BLaER1 (cell line): ENCODE measurements at regions not wholly inside any gene's neighbourhood (a gene's known extent, or its start where the extent isn't known, plus 50 kb on each side); places are given as distances from the start of the nearest gene placed in this dataset.

Experiments used
- H3K27ac ChIP-seq: shearing (Covaris generic); formaldehyde crosslinking; 2 replicates; pipeline ENCODE4 v1.8.1; 2022
- H3K27me3 ChIP-seq: shearing (Covaris generic); formaldehyde crosslinking; 2 replicates; pipeline ENCODE4 v1.8.1; 2022
- H3K36me3 ChIP-seq: shearing (Covaris generic); formaldehyde crosslinking; 2 replicates; pipeline ENCODE4 v1.8.1; 2022
- H3K4me1 ChIP-seq: shearing (Covaris generic); formaldehyde crosslinking; 2 replicates; pipeline ENCODE4 v1.8.1; 2022
- H3K4me2 ChIP-seq: shearing (Covaris generic); formaldehyde crosslinking; 2 replicates; pipeline ENCODE4 v1.8.1; 2022
- H3K4me3 ChIP-seq: shearing (Covaris generic); formaldehyde crosslinking; 2 replicates; pipeline ENCODE4 v1.8.1; 2022
- H3K9ac ChIP-seq: shearing (Covaris generic); formaldehyde crosslinking; 2 replicates; pipeline ENCODE4 v1.8.1; 2022
- H3K9me3 ChIP-seq: shearing (Covaris generic); formaldehyde crosslinking; 2 replicates; pipeline ENCODE4 v1.8.1; 2022
- H4K20me1 ChIP-seq: shearing (Covaris generic); formaldehyde crosslinking; 2 replicates; pipeline ENCODE4 v1.8.1; 2022
- Cebpa-rat ChIP-seq: shearing (Covaris generic); IDR thresholded peaks from 2 replicates; pipeline ENCODE4 v1.8.1; 2022

DNA sequence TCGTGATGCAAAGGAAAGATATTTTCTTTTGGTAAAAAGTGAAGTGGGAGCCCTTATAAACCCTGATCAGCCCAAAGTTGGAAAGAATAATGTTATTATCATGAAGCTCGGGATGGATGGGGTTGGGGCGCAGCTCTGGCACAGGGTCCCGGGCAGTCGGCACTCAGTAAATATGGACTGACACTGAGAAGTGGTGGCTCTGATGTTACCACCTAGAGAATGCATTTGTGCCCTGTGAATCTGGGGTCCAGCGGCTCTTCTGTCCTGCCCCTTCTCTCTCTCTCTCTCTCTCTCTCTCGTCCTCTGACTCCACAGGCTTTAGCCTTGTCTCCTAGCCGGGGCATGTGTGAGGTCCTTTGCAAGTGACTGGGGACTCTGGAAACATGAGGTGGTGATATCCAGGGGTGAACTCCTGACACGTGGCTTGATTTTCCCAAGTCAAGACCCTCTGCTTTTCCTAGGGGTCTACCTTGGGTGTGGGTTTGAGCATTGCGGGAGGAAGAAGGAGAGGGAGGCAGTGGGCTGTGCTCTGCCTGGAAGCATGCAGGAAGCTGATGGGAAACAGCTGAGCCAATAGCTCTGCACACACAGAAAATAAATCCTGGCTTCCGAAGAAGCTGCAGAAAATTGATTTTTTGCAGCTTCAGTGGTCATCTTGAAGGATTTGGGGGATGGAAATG is 162.7 kb downstream of the MACROH2A1 start:
- H3K4me2 ChIP-seq: peak overlapping the region; percentile 44
- H3K27me3 ChIP-seq: no peaks in the 10 kb centered on the region
- no peaks in the 10 kb centered on the region for H3K9me3 ChIP-seq
- no peak for TF ChIP-seq Cebpa-rat
- no peaks in the 10 kb centered on the region for H3K36me3 ChIP-seq
- no peaks in the 10 kb centered on the region for H4K20me1 ChIP-seq
- H3K4me3 ChIP-seq: no peak overlapping the region
- H3K9ac ChIP-seq: no peak overlapping the region
- peaks cover 55% of the 10 kb centered on the region for H3K4me1 ChIP-seq
- no peak overlapping the region for H3K27ac ChIP-seq

DNA sequence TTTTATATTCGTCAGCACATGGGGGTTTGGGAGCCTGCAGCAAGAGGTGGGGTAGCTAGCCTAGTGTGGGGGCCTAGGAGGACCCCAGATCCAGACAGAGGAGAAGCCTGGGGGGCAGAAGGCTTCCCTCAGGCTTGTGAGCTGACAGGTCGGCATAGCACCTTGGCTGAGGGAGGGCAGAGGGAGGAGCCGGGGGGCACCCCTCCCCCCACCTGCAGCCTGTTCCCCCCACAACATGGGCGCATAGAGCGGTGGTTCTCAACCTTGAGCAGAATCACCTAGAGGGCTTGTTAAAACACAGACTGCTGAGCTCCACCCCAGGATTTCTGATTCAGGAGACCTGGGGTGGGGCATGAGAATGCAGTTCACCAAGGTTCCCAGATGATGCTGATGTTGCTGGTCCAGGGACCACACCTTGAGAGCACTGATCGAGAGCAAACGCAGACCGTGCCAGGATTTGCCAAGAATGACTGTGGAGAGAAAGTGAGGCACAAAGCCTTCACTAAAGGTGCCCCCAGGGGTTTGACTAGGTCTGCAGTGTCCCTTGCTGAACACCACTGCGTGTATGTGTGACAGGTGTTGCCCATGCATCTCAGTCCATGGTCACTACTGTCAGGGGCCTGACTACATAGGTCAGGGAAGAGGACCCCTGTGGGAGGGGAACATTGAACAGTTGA is 163.3 kb downstream of the MACROH2A1 start:
- H3K4me2 ChIP-seq: peak overlapping the region; percentile 41
- H3K9ac ChIP-seq: no peak overlapping the region

DNA sequence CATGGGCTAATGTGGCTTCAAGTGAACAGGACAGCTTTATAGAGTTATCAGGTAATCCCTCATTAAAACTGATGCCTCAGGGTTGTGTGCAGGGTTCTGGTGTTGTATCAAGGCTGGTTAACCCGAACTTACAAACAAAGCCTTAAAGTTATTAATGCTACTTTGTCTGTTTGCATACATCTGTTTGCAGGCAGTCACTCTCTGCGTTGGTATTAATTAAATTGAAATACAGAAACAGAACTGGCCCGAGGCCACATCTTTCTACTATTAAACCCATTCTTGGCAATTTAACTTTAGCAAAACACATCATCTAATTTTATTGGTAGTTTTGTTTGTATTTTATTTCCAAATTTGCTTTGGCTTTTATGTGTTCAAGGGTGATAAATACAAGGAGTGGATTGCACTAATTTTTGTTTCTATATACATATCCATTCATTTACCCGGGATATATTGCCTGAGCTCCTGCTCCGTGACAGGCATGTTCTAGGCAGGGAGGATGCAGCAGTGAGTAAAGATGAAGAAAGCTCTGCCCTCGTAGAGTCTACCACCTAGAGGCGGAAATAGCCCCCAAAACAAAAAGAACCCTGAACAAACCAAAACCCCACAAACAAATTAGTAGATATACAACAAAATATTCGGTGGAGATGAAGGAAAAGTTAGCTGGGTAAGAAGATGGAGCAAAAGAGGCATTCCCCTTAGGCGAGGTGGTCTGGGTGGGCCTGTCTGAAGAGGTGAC is 164.2 kb downstream of the MACROH2A1 start:
- Histone ChIP-seq H3K9ac (no peak overlapping the region), H3K27me3 (no peaks in the 10 kb centered on the region), H3K27ac (peak overlapping the region; percentile 50; the same call in 1 of the 2 replicates), H3K4me3 (no peak overlapping the region), H4K20me1 (no peaks in the 10 kb centered on the region), H3K4me2 (peak overlapping the region; percentile 41), H3K9me3 (no peaks in the 10 kb centered on the region), H3K36me3 (no peaks in the 10 kb centered on the region), H3K4me1 (peaks cover 66% of the 10 kb centered on the region)
- no peak for TF ChIP-seq Cebpa-rat

More for the DNA sequence above, 163.3 kb downstream of the MACROH2A1 start:
- Histone ChIP-seq H3K4me1 (peaks cover 62% of the 10 kb centered on the region), H3K27ac (peak overlapping the region; percentile 50; the same call in 1 of the 2 replicates), H3K27me3 (no peaks in the 10 kb centered on the region), H3K36me3 (no peaks in the 10 kb centered on the region), H3K9me3 (no peaks in the 10 kb centered on the region), H3K4me3 (no peak overlapping the region), H4K20me1 (no peaks in the 10 kb centered on the region)
- TF ChIP-seq Cebpa-rat: no peak

DNA sequence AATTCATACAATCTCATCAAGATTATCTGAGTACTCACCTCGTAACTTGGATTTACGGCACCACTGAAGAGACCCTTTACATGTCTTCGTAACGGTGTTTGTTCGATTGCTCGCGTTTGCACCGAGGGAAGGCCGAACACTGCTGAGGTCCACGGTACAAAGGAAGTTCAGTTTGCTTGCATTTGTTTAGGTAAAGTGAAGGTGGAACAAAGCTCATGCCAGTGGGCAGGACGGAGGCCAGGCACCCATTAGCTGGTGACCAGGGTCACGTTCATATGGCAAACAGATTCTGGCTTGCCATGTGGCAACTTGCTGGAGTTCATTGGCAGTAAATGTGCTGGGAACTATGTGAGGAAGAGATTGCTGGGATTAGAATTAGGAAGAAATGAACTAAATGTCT is 164.8 kb downstream of the MACROH2A1 start:
- H3K27ac ChIP-seq: no peak overlapping the region
- H3K4me2 ChIP-seq: no peak overlapping the region
- no peak overlapping the region for H3K9ac ChIP-seq
- H3K27me3 ChIP-seq: no peaks in the 10 kb centered on the region
- H4K20me1 ChIP-seq: no peaks in the 10 kb centered on the region
- H3K9me3 ChIP-seq: peaks cover 4% of the 10 kb centered on the region; the same call in 1 of the 2 replicates
- no peak overlapping the region for H3K4me3 ChIP-seq
- peaks cover 66% of the 10 kb centered on the region for H3K4me1 ChIP-seq
- TF ChIP-seq Cebpa-rat: no peak
- H3K36me3 ChIP-seq: no peaks in the 10 kb centered on the region

DNA sequence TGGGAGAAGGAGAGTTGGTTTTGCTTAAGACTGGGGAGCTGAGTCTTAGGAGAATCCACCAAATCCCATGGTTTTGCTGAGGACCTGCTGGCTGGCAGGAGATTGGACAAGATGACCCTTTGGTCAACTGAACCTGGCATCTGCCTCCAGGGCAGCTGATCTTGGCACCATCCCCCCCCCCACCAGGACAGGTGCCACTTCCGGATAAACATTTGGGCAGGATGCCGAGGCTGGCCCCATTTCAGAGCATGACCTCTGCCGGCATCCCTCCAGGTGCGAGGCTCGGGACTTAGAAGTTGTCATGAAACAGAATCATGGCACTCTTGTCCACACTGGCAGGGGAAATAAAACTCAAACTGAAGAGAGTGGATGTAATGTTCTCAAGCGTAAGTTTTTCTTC is 165.6 kb downstream of the MACROH2A1 start:
- peaks cover 7% of the 10 kb centered on the region; the same call in 1 of the 2 replicates for H3K9me3 ChIP-seq
- H3K27ac ChIP-seq: peak overlapping the region; percentile 55; the same call in 1 of the 2 replicates
- no peak overlapping the region for H3K4me3 ChIP-seq
- H3K27me3 ChIP-seq: no peaks in the 10 kb centered on the region
- no peaks in the 10 kb centered on the region for H4K20me1 ChIP-seq
- peaks cover 68% of the 10 kb centered on the region for H3K4me1 ChIP-seq
- H3K4me2 ChIP-seq: peak overlapping the region; percentile 37; the same call in 1 of the 2 replicates
- H3K36me3 ChIP-seq: no peaks in the 10 kb centered on the region
- no peak for TF ChIP-seq Cebpa-rat
- no peak overlapping the region for H3K9ac ChIP-seq

DNA sequence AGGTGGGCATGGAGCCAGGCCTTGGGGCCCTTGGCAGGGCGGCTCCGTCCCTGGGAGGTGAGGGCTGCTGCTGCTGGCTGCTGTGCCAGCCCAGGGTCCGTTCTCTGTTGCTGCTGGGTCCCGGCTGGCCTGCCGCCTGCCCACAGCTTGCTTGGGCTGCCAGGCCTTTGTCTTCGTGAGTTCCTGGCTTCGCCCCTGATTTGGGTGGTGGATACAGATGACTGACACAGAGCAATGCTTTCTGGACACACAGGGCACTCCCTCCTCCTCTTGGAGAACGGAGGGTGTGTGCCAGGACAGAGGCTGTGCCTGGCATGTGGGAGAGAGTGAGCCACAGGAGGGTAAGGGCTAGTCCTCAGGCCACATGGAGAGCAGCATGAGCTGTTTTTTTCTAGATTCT is 166.1 kb downstream of the MACROH2A1 start:
- Histone ChIP-seq H3K9me3 (peaks cover 7% of the 10 kb centered on the region; the same call in 1 of the 2 replicates), H3K4me1 (peaks cover 73% of the 10 kb centered on the region), H4K20me1 (no peaks in the 10 kb centered on the region), H3K36me3 (no peaks in the 10 kb centered on the region), H3K27ac (peak overlapping the region; percentile 55; the same call in 1 of the 2 replicates), H3K27me3 (no peaks in the 10 kb centered on the region), H3K4me3 (no peak overlapping the region), H3K4me2 (peak overlapping the region; percentile 37; the same call in 1 of the 2 replicates), H3K9ac (no peak overlapping the region)
- no peak for TF ChIP-seq Cebpa-rat

DNA sequence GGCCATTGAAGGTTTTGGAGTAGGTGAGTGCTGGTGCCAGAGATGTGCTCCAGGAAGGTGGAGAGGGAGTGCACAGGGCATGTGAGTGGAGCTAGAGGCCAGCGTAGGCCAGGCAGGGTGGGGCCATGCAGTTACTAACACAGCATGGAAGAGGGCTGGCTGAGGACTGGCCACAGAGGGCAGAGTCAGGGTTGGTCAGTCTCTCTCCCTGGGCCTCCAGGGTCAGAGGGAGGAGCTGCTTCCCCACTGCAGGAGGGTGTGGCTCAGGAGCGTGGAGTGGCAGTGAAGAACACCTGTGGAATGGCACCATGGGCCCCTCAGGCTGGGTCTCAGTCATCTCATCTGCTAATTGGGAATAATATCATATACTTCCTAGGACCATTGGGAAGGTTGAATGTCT is 167.7 kb downstream of the MACROH2A1 start:
- no peak overlapping the region; the same call in 1 of the 2 replicates for H3K4me2 ChIP-seq
- H3K27me3 ChIP-seq: no peaks in the 10 kb centered on the region
- peaks cover 79% of the 10 kb centered on the region for H3K4me1 ChIP-seq

DNA sequence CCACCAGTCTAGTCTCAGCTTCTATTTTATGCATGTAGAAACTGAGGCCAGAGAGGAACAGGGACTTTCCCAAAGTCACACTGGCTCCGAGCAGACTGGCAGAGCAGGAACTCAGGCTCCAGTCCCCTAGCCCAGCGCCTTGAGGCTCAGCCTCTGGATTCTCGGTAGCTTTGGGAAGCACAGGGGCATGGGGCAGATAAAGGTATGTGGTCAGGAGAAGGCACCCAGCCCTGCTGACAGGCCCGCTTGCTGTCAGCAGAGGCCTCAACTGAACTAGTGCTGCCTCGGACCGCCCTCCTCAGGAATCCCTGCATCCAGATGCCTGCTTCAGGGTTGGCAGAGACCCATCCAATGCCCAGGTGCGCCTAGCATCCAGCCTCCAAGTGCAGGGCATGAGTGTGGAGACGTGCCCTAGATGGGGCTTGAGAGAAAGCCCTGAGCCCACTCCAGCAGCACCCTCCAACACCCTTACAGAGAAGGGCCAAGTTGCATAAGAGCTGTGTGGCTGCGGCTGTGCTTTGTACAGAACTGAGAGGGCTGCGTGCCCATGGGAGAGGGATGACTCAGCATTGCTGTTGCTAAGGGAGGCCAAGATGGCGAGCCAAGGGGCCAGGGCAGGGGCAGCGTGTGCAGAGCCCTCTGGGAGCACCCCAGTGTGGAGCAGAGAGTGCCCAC is 168.6 kb downstream of the MACROH2A1 start:
- H3K27ac ChIP-seq: peak overlapping the region; percentile 86
- H3K36me3 ChIP-seq: no peaks in the 10 kb centered on the region
- no peaks in the 10 kb centered on the region for H4K20me1 ChIP-seq
- H3K4me3 ChIP-seq: no peak overlapping the region
- peak; percentile 42; the same call in 1 of the 2 replicates for TF ChIP-seq Cebpa-rat
- H3K27me3 ChIP-seq: no peaks in the 10 kb centered on the region
- peak overlapping the region; percentile 89 for H3K4me2 ChIP-seq
- peaks cover 7% of the 10 kb centered on the region; the same call in 1 of the 2 replicates for H3K9me3 ChIP-seq
- peaks cover 79% of the 10 kb centered on the region for H3K4me1 ChIP-seq
- H3K9ac ChIP-seq: no peak overlapping the region

More for the DNA sequence above, 167.7 kb downstream of the MACROH2A1 start:
- Histone ChIP-seq H3K4me3 (no peak overlapping the region), H3K36me3 (no peaks in the 10 kb centered on the region), H4K20me1 (no peaks in the 10 kb centered on the region), H3K9me3 (peaks cover 7% of the 10 kb centered on the region; the same call in 1 of the 2 replicates), H3K27ac (peak overlapping the region; percentile 86; the same call in 1 of the 2 replicates), H3K9ac (no peak overlapping the region)
- no peak for TF ChIP-seq Cebpa-rat

DNA sequence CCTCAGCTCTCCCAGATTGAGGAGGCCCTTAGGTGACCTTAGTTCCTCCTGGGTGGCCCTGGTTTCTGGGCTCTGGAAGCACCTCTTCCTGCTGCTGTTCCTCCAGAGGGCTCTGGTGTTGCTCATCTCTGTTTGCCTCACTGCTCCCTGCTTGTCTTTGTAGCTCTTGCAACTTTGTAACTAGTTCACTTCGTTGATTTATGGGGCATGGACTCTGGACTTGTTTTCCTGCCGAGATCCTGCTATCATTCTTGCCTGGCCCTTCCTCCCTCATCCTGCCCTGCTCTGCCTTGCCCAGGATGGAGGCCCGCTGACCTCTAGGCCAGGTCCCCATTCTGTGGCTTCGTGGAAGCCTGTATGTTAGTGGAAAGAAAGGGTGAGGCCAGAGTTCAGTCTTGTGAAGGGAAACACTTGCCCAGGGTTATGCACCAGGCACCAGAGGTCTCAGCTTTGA is 169.3 kb downstream of the MACROH2A1 start:
- Histone ChIP-seq H3K27me3 (no peaks in the 10 kb centered on the region), H3K36me3 (no peaks in the 10 kb centered on the region), H4K20me1 (no peaks in the 10 kb centered on the region), H3K4me3 (no peak overlapping the region), H3K4me2 (peak overlapping the region; percentile 89), H3K27ac (peak overlapping the region; percentile 86), H3K9ac (no peak overlapping the region), H3K9me3 (peaks cover 7% of the 10 kb centered on the region; the same call in 1 of the 2 replicates), H3K4me1 (peaks cover 80% of the 10 kb centered on the region)
- TF ChIP-seq Cebpa-rat: no peak
